ENCODE measurements at regions not wholly inside any gene's neighbourhood (a gene's known extent, or its start where the extent isn't known, plus 50 kb on each side); places are given as distances from the start of the nearest gene placed in this dataset.

GRCh38 chr16:6345090-6345489, 987.6 kb upstream of the RBFOX1 start:
- no peak for DNase-seq

- no peak for DNase-seq
Observed at GRCh38 chr16:6343157-6343556, 989.5 kb upstream of the RBFOX1 start.

GRCh38 chr16:6341981-6342380, 990.7 kb upstream of the RBFOX1 start:
- no peak for DNase-seq

GRCh38 chr16:6335072-6335471, 997.6 kb upstream of the RBFOX1 start:
- no peak for DNase-seq

GRCh38 chr16:6331770-6332169, 1000.9 kb upstream of the RBFOX1 start:
- DNase-seq, result no peak

- no peak for DNase-seq
Observed at GRCh38 chr16:6317934-6318333, 1014.7 kb upstream of the RBFOX1 start.

GRCh38 chr16:6309271-6309670, 1023.4 kb upstream of the RBFOX1 start:
- no peak for DNase-seq

GRCh38 chr16:6308176-6308575, 1024.5 kb upstream of the RBFOX1 start:
- DNase-seq, result no peak

GRCh38 chr16:6300523-6300922, 1032.1 kb upstream of the RBFOX1 start:
- DNase-seq, result no peak

- no peak for DNase-seq
Observed at GRCh38 chr16:6297666-6298410, 1034.8 kb upstream of the RBFOX1 start.

GRCh38 chr16:6286176-6286575, 1046.5 kb upstream of the RBFOX1 start:
- no peak for DNase-seq

- no peak for DNase-seq
Observed at GRCh38 chr16:6284731-6285130, 1047.9 kb upstream of the RBFOX1 start.

GRCh38 chr16:6281994-6282393, 1050.7 kb upstream of the RBFOX1 start:
- DNase-seq, result no peak

- DNase-seq, result no peak
Observed at GRCh38 chr16:6281274-6281673, 1051.4 kb upstream of the RBFOX1 start.

- no peak for DNase-seq
Observed at GRCh38 chr16:6280055-6280454, 1052.6 kb upstream of the RBFOX1 start.

GRCh38 chr16:6279286-6279685, 1053.4 kb upstream of the RBFOX1 start:
- no peak for DNase-seq

GRCh38 chr16:6274351-6274750, 1058.3 kb upstream of the RBFOX1 start:
- no peak for DNase-seq

GRCh38 chr16:6267682-6268081, 1065.0 kb upstream of the RBFOX1 start:
- no peak for DNase-seq

- no peak for DNase-seq
Observed at GRCh38 chr16:6266703-6267102, 1065.9 kb upstream of the RBFOX1 start.

- DNase-seq, result no peak
Observed at GRCh38 chr16:6265968-6266367, 1066.7 kb upstream of the RBFOX1 start.

- no peak for DNase-seq
Observed at GRCh38 chr16:6258056-6258455, 1074.6 kb upstream of the RBFOX1 start.

GRCh38 chr16:6252541-6252940, 1080.1 kb upstream of the RBFOX1 start:
- no peak for DNase-seq

GRCh38 chr16:6250511-6250910, 1082.1 kb upstream of the RBFOX1 start:
- DNase-seq, result no peak

GRCh38 chr16:6249863-6250262, 1082.8 kb upstream of the RBFOX1 start:
- no peak for DNase-seq

GRCh38 chr16:6248199-6248598, 1084.4 kb upstream of the RBFOX1 start:
- DNase-seq, result no peak
